ENCODE measurements at regions not wholly inside any gene's neighbourhood (a gene's known extent, or its start where the extent isn't known, plus 50 kb on each side); places are given as distances from the start of the nearest gene placed in this dataset.
"Not testable (repeated sequence)": the region's sequence is repeated elsewhere in the genome, so short reads cannot be mapped to it uniquely, and the experiment has no call there.

- not testable (repeated sequence) for DNase-seq
These were observed 135.5 kb upstream of the PROKR2 start for GRCh38 chr20:5452286-5452685.

DNA sequence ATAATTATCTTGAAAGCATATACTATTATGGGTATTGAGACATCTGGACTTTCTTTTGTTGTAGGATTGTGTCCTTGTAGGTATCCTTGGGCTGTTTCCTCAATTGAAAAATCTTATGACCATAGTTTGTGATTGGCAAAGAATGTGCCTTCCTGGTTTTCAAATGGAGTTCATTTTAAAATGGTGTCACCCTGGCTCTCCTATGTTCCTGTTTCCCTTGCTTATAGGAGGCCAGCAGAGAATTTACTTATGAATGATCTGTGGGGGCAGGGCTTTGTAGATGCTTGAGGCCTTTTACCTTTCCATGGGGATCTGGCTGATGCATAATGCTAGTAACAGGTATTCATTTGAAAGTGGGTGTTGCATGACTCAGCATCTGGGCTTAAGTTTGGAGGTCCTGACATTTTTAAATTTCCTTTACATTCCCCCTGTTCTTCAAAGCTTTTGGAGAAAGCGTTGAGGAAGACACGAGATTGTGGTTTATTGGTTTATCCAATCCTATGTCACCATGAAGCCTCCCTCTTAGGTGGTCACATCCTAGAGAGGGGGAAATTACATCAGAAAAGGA is 135.0 kb upstream of the PROKR2 start:
- DNase-seq = no peak

GRCh38 chr20:5448449-5449118 is 131.8 kb upstream of the PROKR2 start:
- peak; percentile 58 for DNase-seq

- DNase-seq = no peak
These were observed 130.4 kb upstream of the PROKR2 start for GRCh38 chr20:5447188-5447587.

DNA sequence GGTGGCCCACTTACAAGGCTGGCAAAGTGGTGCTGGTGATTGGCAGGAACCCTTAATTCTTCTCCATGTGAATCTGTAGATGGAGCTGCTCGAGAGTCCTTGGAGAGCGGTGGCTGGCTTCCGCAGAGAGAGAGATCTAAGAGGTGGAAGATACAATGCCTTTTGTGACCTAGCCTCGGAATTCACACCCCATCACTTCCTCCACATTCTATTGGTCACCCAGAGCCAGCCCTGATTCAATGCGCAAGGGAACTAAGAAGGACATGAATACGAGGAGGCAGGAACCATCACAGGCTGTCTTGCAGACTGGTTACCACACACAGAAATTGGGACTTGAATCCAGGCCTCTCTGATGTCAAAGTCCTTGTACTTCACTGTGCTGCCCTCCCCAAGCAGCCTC is 128.9 kb upstream of the PROKR2 start:
- no peak for DNase-seq

GRCh38 chr20:5442101-5442500 is 125.3 kb upstream of the PROKR2 start:
- DNase-seq = no peak

DNA sequence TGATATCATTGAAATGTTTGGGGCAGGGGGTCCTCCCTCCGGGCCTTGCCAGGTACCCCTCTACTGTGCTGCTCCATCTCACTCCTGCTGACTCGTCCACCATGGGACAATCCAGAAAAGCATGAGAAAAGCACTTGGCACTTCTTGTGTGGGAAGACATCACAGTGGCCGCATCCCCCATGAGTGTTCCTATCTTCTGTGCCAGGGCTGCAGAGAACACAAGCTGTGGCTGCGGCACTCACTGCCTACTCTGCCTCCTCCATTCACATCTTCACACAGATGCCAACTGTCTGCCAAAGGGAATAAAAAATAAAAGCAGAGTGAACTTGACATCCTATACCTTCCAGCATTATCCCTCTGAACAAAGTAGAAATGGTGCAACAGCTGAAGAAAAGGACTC is 117.4 kb upstream of the PROKR2 start:
- DNase-seq = no peak

GRCh38 chr20:5433352-5433751 is 116.6 kb upstream of the PROKR2 start:
- DNase-seq = no peak

- no peak for DNase-seq
These were observed 115.3 kb upstream of the PROKR2 start for GRCh38 chr20:5432030-5432429.

- no peak for DNase-seq
These were observed 113.9 kb upstream of the PROKR2 start for GRCh38 chr20:5430670-5431069.

DNA sequence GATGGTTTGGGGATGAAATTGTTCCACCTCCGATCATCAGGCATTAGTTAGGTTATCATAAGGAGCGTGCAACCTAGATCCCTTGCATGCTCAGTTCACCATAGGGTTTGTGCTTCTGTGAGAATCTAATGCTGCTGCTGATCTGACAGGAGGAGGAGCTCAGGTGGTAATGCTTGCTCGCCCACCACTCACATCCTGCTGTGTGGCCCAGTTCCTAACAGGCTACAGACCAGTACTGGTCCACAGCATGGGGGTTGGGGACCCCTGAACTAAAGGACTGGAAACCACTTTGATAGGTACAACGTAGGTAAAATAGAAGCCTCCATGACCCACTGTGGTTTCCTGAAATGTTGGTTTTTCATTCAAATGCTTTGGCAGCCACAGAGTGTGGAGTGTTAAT is 109.3 kb upstream of the PROKR2 start:
- no peak for DNase-seq

DNA sequence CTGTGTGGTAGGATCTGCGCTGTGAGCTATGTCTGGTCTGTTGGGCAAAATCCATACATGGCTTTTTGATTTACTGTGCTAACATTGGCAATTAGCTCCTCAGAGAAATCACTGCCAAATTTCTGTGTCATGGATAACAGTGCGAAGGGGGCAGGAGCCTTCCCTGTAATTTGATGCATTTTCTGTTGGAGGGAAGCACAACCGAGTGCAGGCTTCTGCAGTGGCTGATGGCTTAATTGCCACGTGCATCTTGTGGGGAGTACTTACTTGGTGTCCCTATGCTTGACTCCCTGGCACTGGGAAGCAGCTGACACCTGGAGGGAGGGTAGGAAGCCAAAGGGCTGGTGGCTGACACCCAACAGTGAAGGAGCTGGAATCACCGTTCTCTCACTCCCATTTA is 99.3 kb upstream of the PROKR2 start:
- no peak for DNase-seq

- DNase-seq = no peak
These were observed 96.6 kb upstream of the PROKR2 start for GRCh38 chr20:5413394-5413793.

DNA sequence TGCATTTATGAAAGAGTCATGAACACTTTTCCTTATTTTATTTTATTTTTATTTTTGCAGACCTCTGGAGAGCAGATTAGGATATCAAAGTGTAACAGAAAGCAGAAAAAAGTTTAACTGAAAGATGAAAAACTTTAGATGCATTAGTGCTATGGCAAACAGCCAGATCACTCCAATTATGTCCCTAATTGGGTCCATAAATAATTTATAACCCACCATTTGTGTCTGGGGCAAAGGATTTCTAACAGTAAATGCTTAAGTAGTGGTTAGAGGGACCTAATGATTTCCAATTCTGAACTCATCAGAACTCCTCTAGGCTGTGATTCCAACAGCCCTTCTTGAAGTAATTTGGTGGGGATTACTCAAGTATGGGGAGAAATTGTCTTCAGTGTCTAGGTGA is 93.7 kb upstream of the PROKR2 start:
- no peak for DNase-seq

GRCh38 chr20:5402903-5403531 is 86.3 kb upstream of the PROKR2 start:
- no peak for DNase-seq

DNA sequence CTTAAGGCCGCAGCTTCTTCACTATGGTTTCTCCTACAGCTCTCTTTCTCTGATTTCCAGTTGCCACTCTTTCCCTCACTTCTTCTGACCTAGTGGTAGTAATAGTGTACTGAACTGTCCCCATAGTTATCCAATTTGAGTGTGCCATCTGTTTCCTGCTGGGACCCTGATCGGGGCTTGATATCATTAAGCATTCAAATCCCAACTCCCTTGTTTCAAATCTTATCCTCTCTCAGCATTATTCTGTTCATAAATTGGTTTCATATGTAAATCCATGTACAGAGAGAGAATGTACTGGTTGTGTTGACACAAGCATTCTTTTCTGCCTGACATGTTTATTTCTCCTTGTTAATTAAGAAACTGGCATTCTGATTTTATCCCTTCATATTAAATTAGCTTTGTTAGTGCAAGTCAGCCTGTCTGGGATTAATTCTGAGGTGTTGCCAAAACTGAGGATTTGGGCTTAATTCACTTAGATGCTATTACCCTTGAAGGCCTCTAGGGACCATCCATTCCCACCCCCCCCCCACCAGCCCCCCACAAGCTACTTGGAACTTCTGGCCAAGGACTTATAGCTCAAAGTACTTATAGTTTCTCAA is 84.6 kb upstream of the PROKR2 start:
- no peak for DNase-seq

DNA sequence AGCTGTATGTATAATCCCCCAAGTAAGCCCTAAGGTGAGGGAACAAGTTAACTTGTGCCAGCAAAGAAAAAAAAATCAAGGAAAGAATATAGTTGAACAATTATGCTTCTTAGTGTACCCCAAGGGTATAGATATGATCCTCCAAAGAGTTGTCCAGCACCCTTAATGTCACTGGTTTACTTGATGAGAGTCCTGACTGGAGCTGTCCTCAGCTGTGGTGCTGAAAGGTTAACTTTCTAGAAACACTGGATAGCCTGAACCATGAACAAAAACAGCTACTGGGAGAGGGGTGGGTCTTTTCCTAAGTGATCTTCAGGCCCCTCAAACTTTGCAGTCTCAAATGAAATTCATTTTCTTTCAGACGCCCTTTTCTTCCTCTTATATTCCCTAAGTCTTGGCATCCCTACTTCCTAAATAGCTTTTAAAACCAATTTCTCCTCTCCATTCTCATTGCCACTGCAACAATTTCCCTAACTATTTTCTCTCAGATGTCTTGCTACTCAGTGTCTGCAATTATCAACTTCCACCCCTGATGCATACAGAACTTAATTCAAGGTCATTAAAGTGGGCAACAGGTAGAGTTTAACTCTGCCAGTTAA is 83.5 kb upstream of the PROKR2 start:
- DNase-seq = peak; percentile 22

- no peak for DNase-seq
These were observed 80.6 kb upstream of the PROKR2 start for GRCh38 chr20:5397393-5397792.

DNA sequence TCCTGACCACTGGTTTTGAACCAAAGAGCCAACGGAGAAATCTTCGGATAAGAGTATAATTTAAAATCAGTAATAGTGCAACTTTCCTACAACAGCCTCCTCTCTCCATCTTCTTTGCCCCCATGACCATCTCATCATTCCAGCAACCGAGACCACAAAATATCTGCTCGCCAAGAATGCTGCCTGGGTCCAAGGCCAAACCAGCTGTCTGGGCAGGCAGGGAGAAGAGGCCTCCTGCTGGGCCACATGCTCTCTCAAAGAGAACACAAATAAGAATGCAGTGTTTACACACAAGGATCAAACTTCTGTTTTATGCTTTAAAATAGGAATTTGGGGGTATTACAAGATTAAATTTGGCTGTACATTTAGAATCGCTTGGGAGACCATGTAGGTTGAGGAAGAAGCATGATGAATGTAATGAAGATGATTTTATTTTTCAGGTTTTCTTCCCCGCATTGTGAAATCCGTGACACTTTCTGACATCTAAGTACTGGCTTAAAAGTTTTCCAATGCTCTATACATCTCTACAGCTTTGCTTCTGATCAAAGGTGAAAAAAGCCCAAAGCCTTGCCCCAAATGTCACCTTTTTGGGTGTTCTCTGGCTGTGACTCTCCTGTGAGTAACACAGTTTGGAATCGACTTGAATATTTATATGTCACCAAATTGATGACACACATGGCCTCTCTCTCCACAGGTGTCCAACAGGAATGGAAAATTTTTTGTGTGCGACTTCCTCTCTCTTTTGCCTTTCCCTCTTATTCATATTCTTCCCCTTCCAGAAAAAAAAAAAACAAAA is 79.4 kb upstream of the PROKR2 start:
- DNase-seq = no peak

- no peak for DNase-seq
These were observed 76.6 kb upstream of the PROKR2 start for GRCh38 chr20:5393218-5393870.

DNA sequence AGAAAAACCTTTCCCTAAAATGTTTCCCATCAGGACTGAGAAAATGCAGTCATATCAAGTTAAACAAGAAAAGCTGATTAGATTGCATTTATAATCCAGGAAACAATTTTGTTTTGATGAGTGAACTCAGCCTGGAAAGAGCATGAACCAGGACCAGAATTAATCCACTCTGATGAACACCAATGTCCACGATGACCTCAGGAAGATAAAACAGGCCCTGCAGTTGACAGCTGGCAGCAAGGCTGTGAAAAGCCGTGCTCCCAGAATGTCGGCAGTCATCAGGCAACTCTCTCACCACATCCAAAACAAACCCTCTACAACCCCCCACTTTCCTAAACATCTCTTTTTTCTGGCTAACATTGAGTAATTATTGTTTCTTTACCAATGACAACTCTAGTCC is 74.0 kb upstream of the PROKR2 start:
- DNase-seq = no peak

GRCh38 chr20:5386846-5387245 is 70.1 kb upstream of the PROKR2 start:
- not testable (repeated sequence) for DNase-seq
